ENCODE measurements at regions not wholly inside any gene's neighbourhood (a gene's known extent, or its start where the extent isn't known, plus 50 kb on each side); places are given as distances from the start of the nearest gene placed in this dataset.

DNA sequence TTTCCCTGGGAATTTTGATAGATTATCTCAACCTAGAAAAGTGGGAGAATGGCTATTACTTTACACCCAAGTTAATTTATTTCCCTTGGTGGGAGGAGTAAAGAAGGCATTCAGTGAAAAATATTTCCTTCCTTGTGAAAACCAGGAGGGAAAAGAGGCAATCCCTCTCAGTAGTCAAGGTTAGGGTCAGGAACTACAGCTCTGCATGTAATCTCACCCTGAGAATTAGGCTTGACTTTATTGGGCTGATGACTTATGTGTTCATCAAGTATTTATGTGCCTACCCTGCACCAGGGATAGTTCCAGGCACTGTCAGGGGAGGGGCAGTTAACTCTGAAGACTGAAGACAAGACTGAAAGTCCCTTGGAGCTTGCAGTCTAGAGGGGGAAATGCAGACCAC, 281.8 kb downstream of the DLEU7 start:
- Histone ChIP-seq H3K4me3 (ENCODE audit: control extremely low read depth in 1 of 5, extremely low read depth in 1 of 5, insufficient read depth in 1 of 5, low read depth in 2 of 5, low read length in 4 of 5) (no peak overlapping the region), H4K20me1 (ENCODE audit: control insufficient read depth, insufficient read depth, low read length, poor library complexity, severe bottlenecking) (no peaks in the 10 kb centered on the region), H3K79me2 (ENCODE audit: control insufficient read depth, insufficient read depth, low read length) (no peaks in the 10 kb centered on the region), H3K9me3 (ENCODE audit: control extremely low read depth in 1 of 3, control insufficient read depth in 2 of 3, insufficient read depth in 1 of 3, low read length in 2 of 3) (peaks cover 0 to 6% (median 3%) of the 10 kb centered on the region in 3 donors), H3K4me2 (replicated peaks; ENCODE audit: low read depth, low read length, poor library complexity, severe bottlenecking) (no peak overlapping the region), H3K4me1 (ENCODE audit: control insufficient read depth in 2 of 2, insufficient read depth in 2 of 2, low read length in 2 of 2) (no peaks in the 10 kb centered on the region), H3K27me3 (replicated peaks in 1 of 4; ENCODE audit: control extremely low read depth in 1 of 4, control insufficient read depth in 3 of 4, insufficient read depth in 4 of 4, low read length in 3 of 4) (no peaks in the 10 kb centered on the region), H2AFZ (ENCODE audit: insufficient read depth, low read depth, low read length, poor library complexity, severe bottlenecking) (no peak overlapping the region), H3K36me3 (replicated peaks in 1 of 2; ENCODE audit: control extremely low read depth in 1 of 2, control insufficient read depth in 1 of 2, extremely low read depth in 1 of 2, insufficient read depth in 2 of 2, low read length in 1 of 2) (no peaks in the 10 kb centered on the region), H3K27ac (ENCODE audit: low read length in 2 of 2) (no peak overlapping the region), H3K9ac (ENCODE audit: low read length) (no peak overlapping the region)
- no peak overlapping the region for H3K27ac Mint-ChIP-seq
- no peaks in the 10 kb centered on the region for H3K4me1 Mint-ChIP-seq
- no peaks in the 10 kb centered on the region for H3K27me3 Mint-ChIP-seq
- H3K4me3 Mint-ChIP-seq, result no peak overlapping the region
- DNase-seq, result no peak
- no peak for ATAC-seq (ENCODE audit: low read depth)
- ChIA-PET CTCF (no interaction called here), POLR2A (no interaction called here)
- intact Hi-C loops (cut with micrococcal nuclease), result no loop called here
- TF ChIP-seq EZH2 (IDR thresholded peaks at IDR 0.05; ENCODE audit: borderline replicate concordance, insufficient read depth, low read depth, low read length, poor library complexity, severe bottlenecking), result no peak
- TF ChIP-seq, protein P1, sequence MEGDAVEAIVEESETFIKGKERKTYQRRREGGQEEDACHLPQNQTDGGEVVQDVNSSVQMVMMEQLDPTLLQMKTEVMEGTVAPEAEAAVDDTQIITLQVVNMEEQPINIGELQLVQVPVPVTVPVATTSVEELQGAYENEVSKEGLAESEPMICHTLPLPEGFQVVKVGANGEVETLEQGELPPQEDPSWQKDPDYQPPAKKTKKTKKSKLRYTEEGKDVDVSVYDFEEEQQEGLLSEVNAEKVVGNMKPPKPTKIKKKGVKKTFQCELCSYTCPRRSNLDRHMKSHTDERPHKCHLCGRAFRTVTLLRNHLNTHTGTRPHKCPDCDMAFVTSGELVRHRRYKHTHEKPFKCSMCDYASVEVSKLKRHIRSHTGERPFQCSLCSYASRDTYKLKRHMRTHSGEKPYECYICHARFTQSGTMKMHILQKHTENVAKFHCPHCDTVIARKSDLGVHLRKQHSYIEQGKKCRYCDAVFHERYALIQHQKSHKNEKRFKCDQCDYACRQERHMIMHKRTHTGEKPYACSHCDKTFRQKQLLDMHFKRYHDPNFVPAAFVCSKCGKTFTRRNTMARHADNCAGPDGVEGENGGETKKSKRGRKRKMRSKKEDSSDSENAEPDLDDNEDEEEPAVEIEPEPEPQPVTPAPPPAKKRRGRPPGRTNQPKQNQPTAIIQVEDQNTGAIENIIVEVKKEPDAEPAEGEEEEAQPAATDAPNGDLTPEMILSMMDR (IDR thresholded peaks at IDR 0.05), result no peak
- peaks cover 1% of the 10 kb centered on the region for H3K9me3 Mint-ChIP-seq (ENCODE audit: insufficient read depth)

DNA sequence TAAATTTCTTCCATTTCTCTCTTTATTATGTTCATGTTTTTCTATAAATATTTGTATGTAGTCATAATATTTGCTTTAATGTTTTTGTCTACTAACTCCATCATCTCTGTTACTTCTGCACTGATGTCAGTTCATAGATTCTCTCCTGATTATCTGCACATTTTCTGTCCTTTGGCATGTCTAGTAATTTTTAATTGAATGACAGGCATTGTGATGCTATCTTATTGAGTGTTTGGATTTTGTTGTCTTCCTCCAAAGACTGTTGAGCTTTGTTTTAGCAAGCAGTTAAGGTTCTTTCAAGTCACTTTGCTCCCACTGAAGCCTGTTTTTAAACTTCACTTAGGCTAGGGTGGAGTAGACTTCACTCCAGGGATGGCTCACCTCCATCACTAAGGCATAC, 276.8 kb downstream of the DLEU7 start:
- Histone ChIP-seq H2AFZ (ENCODE audit: insufficient read depth, low read depth, low read length, poor library complexity, severe bottlenecking) (no peak overlapping the region), H3K4me2 (replicated peaks; ENCODE audit: low read depth, low read length, poor library complexity, severe bottlenecking) (no peak overlapping the region), H3K9ac (ENCODE audit: low read length) (no peak overlapping the region), H3K4me1 (ENCODE audit: control insufficient read depth in 2 of 2, insufficient read depth in 2 of 2, low read length in 2 of 2) (no peaks in the 10 kb centered on the region), H3K9me3 (ENCODE audit: control extremely low read depth in 1 of 3, control insufficient read depth in 2 of 3, insufficient read depth in 1 of 3, low read length in 2 of 3) (peaks cover 4 to 18% (median 6%) of the 10 kb centered on the region in 3 donors), H4K20me1 (ENCODE audit: control insufficient read depth, insufficient read depth, low read length, poor library complexity, severe bottlenecking) (no peaks in the 10 kb centered on the region), H3K79me2 (ENCODE audit: control insufficient read depth, insufficient read depth, low read length) (no peaks in the 10 kb centered on the region), H3K27ac (ENCODE audit: low read length in 2 of 2) (no peak overlapping the region), H3K27me3 (replicated peaks in 1 of 4; ENCODE audit: control extremely low read depth in 1 of 4, control insufficient read depth in 3 of 4, insufficient read depth in 4 of 4, low read length in 3 of 4) (no peaks in the 10 kb centered on the region), H3K36me3 (replicated peaks in 1 of 2; ENCODE audit: control extremely low read depth in 1 of 2, control insufficient read depth in 1 of 2, extremely low read depth in 1 of 2, insufficient read depth in 2 of 2, low read length in 1 of 2) (no peaks in the 10 kb centered on the region), H3K4me3 (ENCODE audit: control extremely low read depth in 1 of 5, extremely low read depth in 1 of 5, insufficient read depth in 1 of 5, low read depth in 2 of 5, low read length in 4 of 5) (no peak overlapping the region)
- Mint-ChIP-seq H3K4me3 (no peak overlapping the region), H3K4me1 (no peaks in the 10 kb centered on the region), H3K27ac (no peak overlapping the region), H3K9me3 (ENCODE audit: insufficient read depth) (peaks cover 6% of the 10 kb centered on the region), H3K27me3 (no peaks in the 10 kb centered on the region)
- no peak for ATAC-seq (ENCODE audit: low read depth)
- intact Hi-C loops (cut with micrococcal nuclease), result no loop called here
- ChIA-PET POLR2A (no interaction called here), CTCF (no interaction called here)
- TF ChIP-seq EZH2 (IDR thresholded peaks at IDR 0.05; ENCODE audit: borderline replicate concordance, insufficient read depth, low read depth, low read length, poor library complexity, severe bottlenecking), result no peak
- TF ChIP-seq, protein P1 (IDR thresholded peaks at IDR 0.05), result no peak
- DNase-seq, result no peak
